HL-60 (cell line): ENCODE measurements at regions not wholly inside any gene's neighbourhood (a gene's known extent, or its start where the extent isn't known, plus 50 kb on each side); places are given as distances from the start of the nearest gene placed in this dataset.

Experiments used
- DNase-seq, 2 experiments: peaks; one replicate each; pipeline ENCODE4 v3.0.0-alpha.2; 2010 to 2020; ENCODE audit warnings: low read depth in 1 of 2, low spot score in 1 of 2
- H3K27ac ChIP-seq: fragments of 250-450 bp; sonication (Bioruptor Pico); replicated peaks from 2 replicates; pipeline ENCODE4 v1.5.1; 2020; ENCODE audit warnings: mild to moderate bottlenecking, moderate library complexity
- H3K27me3 ChIP-seq: fragments of 250-450 bp; sonication (Bioruptor Pico); 2 replicates; pipeline ENCODE4 v1.5.1; 2021; ENCODE audit warnings: mild to moderate bottlenecking, moderate library complexity; ENCODE audit not compliant: insufficient read depth, poor library complexity, severe bottlenecking
- H3K4me3 ChIP-seq: replicated peaks from 2 replicates; pipeline ENCODE4 v1.5.1; 2011; ENCODE audit warnings: mild to moderate bottlenecking, control low read depth, low read length; ENCODE audit not compliant: insufficient read depth
- CTCF ChIP-seq: IDR thresholded peaks from one replicate; pipeline ENCODE4 v1.5.1; 2011; ENCODE audit warnings: low read length, control low read depth, inconsistent platforms; ENCODE audit not compliant: insufficient read depth
- GABPA ChIP-seq: IDR thresholded peaks from 2 replicates; pipeline ENCODE4 v1.6.1; 2012; ENCODE audit warnings: low read depth
- POLR2AphosphoS5 ChIP-seq: IDR thresholded peaks from 2 replicates; pipeline ENCODE4 v1.6.1; 2012; ENCODE audit warnings: low read depth
- REST ChIP-seq: IDR thresholded peaks from 2 replicates; pipeline ENCODE4 v1.6.1; 2012; ENCODE audit warnings: low read depth; ENCODE audit not compliant: insufficient replicate concordance
- SPI1 ChIP-seq: IDR thresholded peaks from 2 replicates; pipeline ENCODE4 v1.6.1; 2012; ENCODE audit warnings: low read depth, mild to moderate bottlenecking, borderline replicate concordance

- no peak for TF ChIP-seq CTCF
- TF ChIP-seq SPI1: no peak
- no peak for TF ChIP-seq POLR2AphosphoS5
- TF ChIP-seq GABPA: no peak
- TF ChIP-seq REST: no peak
- DNase-seq: no peak
- Histone ChIP-seq H3K27me3 (no peaks in the 10 kb centered on the region), H3K27ac (no peak overlapping the region), H3K4me3 (no peak overlapping the region)
Measured at GRCh38 chr1:4273747-4274146, 373.7 kb upstream of the C1orf174 start.

- Histone ChIP-seq H3K27ac (no peak overlapping the region), H3K27me3 (no peaks in the 10 kb centered on the region), H3K4me3 (no peak overlapping the region)
- no peak for DNase-seq
- TF ChIP-seq GABPA: no peak
- no peak for TF ChIP-seq POLR2AphosphoS5
- TF ChIP-seq CTCF: no peak
- TF ChIP-seq REST: no peak
- no peak for TF ChIP-seq SPI1
Measured at GRCh38 chr1:4275083-4275482, 375.0 kb upstream of the C1orf174 start.

GRCh38 chr1:4276238-4276637 lies 376.2 kb upstream of the C1orf174 start:
- TF ChIP-seq GABPA (no peak), REST (no peak), SPI1 (no peak), POLR2AphosphoS5 (no peak), CTCF (no peak)
- H3K27ac ChIP-seq: no peak overlapping the region
- no peak overlapping the region for H3K4me3 ChIP-seq
- no peak for DNase-seq
- H3K27me3 ChIP-seq: no peaks in the 10 kb centered on the region
